Muscle of leg (tissue), 3 donors: ENCODE measurements at regions not wholly inside any gene's neighbourhood (a gene's known extent, or its start where the extent isn't known, plus 50 kb on each side); places are given as distances from the start of the nearest gene placed in this dataset.

Source experiments
- DNase-seq: peaks from one replicate; pipeline ENCODE4 v3.0.0; 2013
- H3K27ac ChIP-seq: one replicate; pipeline ENCODE4 v1.5.1; 2013; ENCODE audit warnings: mild to moderate bottlenecking, low read length, control low read depth
- H3K27me3 ChIP-seq: one replicate; pipeline ENCODE4 v1.6.1; 2013; ENCODE audit warnings: low read length; ENCODE audit not compliant: control insufficient read depth, insufficient read depth
- H3K36me3 ChIP-seq: one replicate; pipeline ENCODE4 v1.6.1; 2013; ENCODE audit warnings: low read length; ENCODE audit not compliant: control insufficient read depth, insufficient read depth
- H3K4me1 ChIP-seq: one replicate; pipeline ENCODE4 v1.6.1; 2013; ENCODE audit warnings: low read length; ENCODE audit not compliant: control insufficient read depth, insufficient read depth
- H3K4me3 ChIP-seq: one replicate; pipeline ENCODE4 v1.5.1; 2013; ENCODE audit warnings: low read length, control low read depth
- H3K9me3 ChIP-seq: replicated peaks from 2 replicates; pipeline ENCODE4 v1.6.1; 2013; ENCODE audit warnings: low read depth, low read length; ENCODE audit not compliant: control insufficient read depth
- WGBS: methylation state at CpG from one replicate; pipeline ENCODE4 v1.1.5; 2013; ENCODE audit warnings: missing lambda C conversion rate; ENCODE audit not compliant: insufficient coverage; 5-methylcytosine and 5-hydroxymethylcytosine counted together

DNA sequence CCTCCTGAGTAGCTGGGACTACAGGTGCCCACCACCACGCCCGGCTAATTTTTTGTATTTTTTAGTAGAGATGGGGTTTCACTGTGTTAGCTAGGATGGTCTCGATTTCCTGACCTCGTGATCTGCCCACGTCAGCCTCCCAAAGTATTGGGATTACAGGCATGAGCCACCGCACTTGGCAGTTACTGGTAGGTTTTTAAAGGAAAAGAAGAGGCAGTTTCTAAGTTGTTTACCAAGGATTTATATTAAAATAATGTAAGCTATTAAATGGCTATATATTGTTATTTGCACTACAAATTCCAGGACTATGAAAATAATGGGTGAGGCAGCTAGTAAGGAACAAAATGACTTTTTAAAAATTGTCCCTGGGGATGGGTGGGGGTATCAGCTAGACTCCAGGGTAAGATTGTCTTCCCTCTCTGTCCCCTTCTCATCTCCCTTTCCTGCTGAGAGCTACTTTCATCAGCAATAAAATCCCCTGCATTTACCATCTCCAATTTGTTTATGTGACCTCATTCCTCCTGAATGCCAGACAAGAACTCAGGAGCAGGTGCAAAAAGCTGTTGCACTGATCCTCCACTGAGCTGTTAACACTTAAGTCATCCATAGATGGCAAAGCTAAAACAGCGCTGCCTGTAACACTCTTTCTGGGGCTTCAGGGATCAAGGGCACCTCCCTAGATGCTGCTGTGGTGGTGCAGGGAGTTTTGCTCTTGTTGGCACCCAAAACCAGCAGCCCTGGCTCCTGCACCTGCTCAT, 165.2 kb downstream of the ZPLD1 start:
- Histone ChIP-seq H3K4me1 (no peaks in the 10 kb centered on the region), H3K27me3 (no peaks in the 10 kb centered on the region), H3K9me3 (no peaks in the 10 kb centered on the region), H3K4me3 (no peak overlapping the region), H3K27ac (no peak overlapping the region), H3K36me3 (no peaks in the 10 kb centered on the region)
- no CpG with 5 or more reads among the region's 7 CpGs for WGBS
- peak; percentile 13 for DNase-seq

DNA sequence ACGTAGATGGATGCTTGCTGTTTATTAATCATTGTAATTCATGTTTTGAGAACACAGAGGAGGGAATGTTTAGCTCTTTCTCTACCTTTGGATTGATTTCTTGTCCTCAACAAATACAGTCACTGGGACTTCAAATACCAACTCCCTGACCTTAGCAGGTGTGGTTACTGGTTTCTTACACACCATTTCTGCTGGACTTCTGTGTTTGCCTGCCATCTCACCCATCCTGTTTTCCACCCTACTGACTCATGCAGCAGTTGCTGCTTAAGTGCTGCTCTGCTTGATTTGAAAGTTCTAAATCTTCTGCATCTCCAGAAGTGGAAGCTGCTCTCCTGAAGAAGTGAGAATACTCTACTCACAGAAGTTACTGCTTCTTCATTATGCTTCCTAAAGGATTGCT, 170.3 kb downstream of the ZPLD1 start:
- no peak overlapping the region for H3K27ac ChIP-seq
- no peaks in the 10 kb centered on the region for H3K27me3 ChIP-seq
- H3K4me1 ChIP-seq = no peaks in the 10 kb centered on the region
- no peak for DNase-seq
- no peaks in the 10 kb centered on the region for H3K9me3 ChIP-seq
- no peaks in the 10 kb centered on the region for H3K36me3 ChIP-seq
- no peak overlapping the region for H3K4me3 ChIP-seq
- whole genome bisulfite sequencing = no CpG with 5 or more reads among the region's 1 CpG

- no peaks in the 10 kb centered on the region for H3K4me1 ChIP-seq
- H3K9me3 ChIP-seq = no peaks in the 10 kb centered on the region
- WGBS = no CpG with 5 or more reads among the region's 2 CpGs
- no peak overlapping the region for H3K27ac ChIP-seq
- DNase-seq = no peak
- H3K27me3 ChIP-seq = no peaks in the 10 kb centered on the region
- H3K36me3 ChIP-seq = no peaks in the 10 kb centered on the region
- H3K4me3 ChIP-seq = no peak overlapping the region
Measured at GRCh38 chr3:102608875-102609274, 174.1 kb downstream of the ZPLD1 start.

DNA sequence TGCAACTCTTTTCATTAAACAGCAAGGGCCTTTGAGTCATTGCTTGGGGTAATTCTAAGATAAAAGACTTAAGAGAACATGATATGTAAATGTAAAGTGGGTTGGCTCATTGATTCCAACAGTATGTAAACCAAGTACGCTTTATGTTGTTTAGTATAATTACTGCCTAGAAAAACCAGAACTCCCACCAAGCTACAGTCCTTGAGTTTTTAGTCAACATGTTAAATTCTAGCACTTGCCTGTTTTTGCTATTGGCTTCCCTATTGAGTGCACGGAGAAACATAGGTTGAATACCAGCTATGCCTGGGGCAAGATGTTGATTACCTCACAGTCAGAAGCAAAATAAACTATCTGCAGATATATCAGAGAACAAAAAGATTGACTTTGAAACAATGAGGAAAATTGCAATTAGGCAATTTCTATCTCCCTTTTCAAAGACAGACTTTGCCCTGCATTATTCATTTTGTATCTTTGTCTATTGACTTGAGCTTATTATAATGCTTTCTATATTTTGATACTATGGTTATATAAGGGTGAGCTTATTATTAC, 179.3 kb downstream of the ZPLD1 start:
- H3K27ac ChIP-seq = no peak overlapping the region
- DNase-seq = no peak
- H3K4me3 ChIP-seq = no peak overlapping the region
- no peaks in the 10 kb centered on the region for H3K4me1 ChIP-seq
- no peaks in the 10 kb centered on the region for H3K36me3 ChIP-seq
- WGBS = no CpG with 5 or more reads among the region's 2 CpGs
- no peaks in the 10 kb centered on the region for H3K27me3 ChIP-seq
- peaks cover 2% of the 10 kb centered on the region for H3K9me3 ChIP-seq

- Histone ChIP-seq H3K9me3 (peaks cover 2% of the 10 kb centered on the region), H3K4me1 (no peaks in the 10 kb centered on the region), H3K36me3 (no peaks in the 10 kb centered on the region), H3K27ac (no peak overlapping the region), H3K27me3 (no peaks in the 10 kb centered on the region), H3K4me3 (no peak overlapping the region)
- peak; percentile 38 for DNase-seq
- no CpG with 5 or more reads among the region's 2 CpGs for WGBS
Measured at GRCh38 chr3:102614585-102614984, 179.8 kb downstream of the ZPLD1 start.

DNA sequence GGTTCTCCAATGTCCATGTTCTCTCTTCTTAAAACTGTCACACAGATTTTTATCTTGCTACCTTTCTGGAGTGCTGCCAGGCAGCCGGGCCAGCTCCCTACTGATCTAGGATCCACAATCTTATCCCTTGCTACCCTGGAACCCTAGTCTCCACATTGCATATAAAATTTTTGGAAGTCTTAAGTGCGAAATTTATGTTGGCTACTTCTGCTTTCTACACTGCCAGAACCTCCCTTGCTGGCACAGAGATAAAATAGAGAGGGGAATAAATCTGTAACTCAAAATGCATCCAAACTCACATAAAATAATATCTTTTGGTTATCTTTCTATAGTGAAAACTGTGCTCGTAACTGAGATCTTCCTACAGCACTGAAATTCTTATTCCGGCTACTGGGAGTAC, 182.6 kb downstream of the ZPLD1 start:
- Histone ChIP-seq H3K36me3 (no peaks in the 10 kb centered on the region), H3K27ac (no peak overlapping the region), H3K9me3 (peaks cover 2% of the 10 kb centered on the region), H3K4me1 (no peaks in the 10 kb centered on the region), H3K4me3 (no peak overlapping the region), H3K27me3 (no peaks in the 10 kb centered on the region)
- WGBS = no CpG with 5 or more reads among the region's 4 CpGs
- DNase-seq = no peak

DNA sequence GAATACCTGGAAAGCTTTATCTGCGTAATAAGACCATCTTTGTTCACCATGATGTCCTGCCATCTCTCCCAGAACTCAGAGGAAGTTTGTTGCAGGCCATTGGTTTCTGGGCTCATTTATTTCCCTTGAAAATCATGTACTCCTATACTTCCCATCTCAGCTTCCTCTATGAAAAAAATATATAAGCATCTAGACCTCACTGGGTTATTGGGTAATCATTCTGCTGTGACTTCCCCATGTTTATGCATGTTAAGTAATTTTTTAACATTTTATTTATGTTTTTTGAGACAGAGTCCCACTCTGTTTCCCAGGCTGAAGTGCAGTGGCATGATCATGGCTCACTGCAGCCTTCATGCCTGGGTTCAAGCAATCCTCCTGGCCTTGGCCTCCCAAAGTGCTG, 184.5 kb downstream of the ZPLD1 start:
- Histone ChIP-seq H3K4me3 (no peak overlapping the region), H3K36me3 (no peaks in the 10 kb centered on the region), H3K27ac (no peak overlapping the region), H3K4me1 (no peaks in the 10 kb centered on the region), H3K27me3 (no peaks in the 10 kb centered on the region), H3K9me3 (peaks cover 2% of the 10 kb centered on the region)
- 88% methylated on average over 1 of the region's 1 CpG for WGBS
- no peak for DNase-seq

DNA sequence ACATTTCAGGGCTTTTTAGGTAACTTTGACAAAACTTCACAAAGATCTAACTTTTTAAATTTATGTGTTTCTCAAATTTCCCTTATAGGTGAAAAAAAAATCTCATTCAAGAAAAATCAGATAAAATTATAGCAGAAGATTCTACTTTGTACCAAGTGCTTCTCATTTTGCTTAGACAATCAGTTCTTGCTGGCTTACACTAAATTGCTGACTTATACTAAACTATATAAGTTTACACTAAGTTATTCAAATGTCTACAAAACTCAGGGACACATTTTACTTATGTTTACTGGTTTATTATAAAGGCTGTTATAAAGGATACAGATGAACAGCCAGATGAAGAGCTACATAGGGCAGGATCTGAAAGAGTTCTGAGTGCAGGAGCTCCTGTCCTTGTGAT, 195.1 kb downstream of the ZPLD1 start:
- no peak overlapping the region for H3K4me3 ChIP-seq
- H3K27me3 ChIP-seq = no peaks in the 10 kb centered on the region
- no peaks in the 10 kb centered on the region for H3K9me3 ChIP-seq
- DNase-seq = no peak
- no peaks in the 10 kb centered on the region for H3K36me3 ChIP-seq
- no peaks in the 10 kb centered on the region for H3K4me1 ChIP-seq
- H3K27ac ChIP-seq = no peak overlapping the region

DNA sequence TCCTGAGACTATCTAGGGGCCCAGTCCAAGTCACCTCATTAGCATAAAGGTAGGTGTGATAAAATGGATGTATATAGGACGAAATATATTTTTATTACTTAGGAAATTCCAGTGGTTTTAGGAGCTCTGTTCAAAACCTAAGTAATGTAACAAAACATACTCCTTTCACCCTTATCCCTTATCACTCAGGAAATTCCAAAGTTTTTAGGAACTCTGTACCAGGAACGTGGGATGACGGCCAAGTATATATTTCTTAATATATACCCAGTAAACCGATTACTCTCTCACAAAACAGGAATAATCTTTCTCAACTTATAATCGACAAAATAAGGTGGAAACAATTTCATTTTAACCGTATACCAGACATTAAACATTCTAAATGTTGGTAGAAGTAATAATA, 195.7 kb downstream of the ZPLD1 start:
- WGBS = no CpG with 5 or more reads among the region's 6 CpGs
- no peak for DNase-seq

GRCh38 chr3:102643546-102643945, 208.7 kb downstream of the ZPLD1 start:
- no peaks in the 10 kb centered on the region for H3K4me1 ChIP-seq
- H3K4me3 ChIP-seq = no peak overlapping the region
- H3K9me3 ChIP-seq = no peaks in the 10 kb centered on the region
- no peaks in the 10 kb centered on the region for H3K36me3 ChIP-seq
- no peak overlapping the region for H3K27ac ChIP-seq
- no peaks in the 10 kb centered on the region for H3K27me3 ChIP-seq
- no peak for DNase-seq
- WGBS = 60% methylated on average over 2 of the region's 4 CpGs

More for the DNA sequence above, 195.7 kb downstream of the ZPLD1 start:
- no peak overlapping the region for H3K4me3 ChIP-seq
- no peaks in the 10 kb centered on the region for H3K9me3 ChIP-seq
- H3K4me1 ChIP-seq = no peaks in the 10 kb centered on the region
- no peak overlapping the region for H3K27ac ChIP-seq
- H3K36me3 ChIP-seq = no peaks in the 10 kb centered on the region
- no peaks in the 10 kb centered on the region for H3K27me3 ChIP-seq

GRCh38 chr3:102646557-102646956, 211.7 kb downstream of the ZPLD1 start:
- no peaks in the 10 kb centered on the region for H3K9me3 ChIP-seq
- H3K4me1 ChIP-seq = no peaks in the 10 kb centered on the region
- DNase-seq = no peak
- no CpG with 5 or more reads among the region's 2 CpGs for WGBS
- H3K36me3 ChIP-seq = no peaks in the 10 kb centered on the region
- H3K27ac ChIP-seq = no peak overlapping the region
- no peak overlapping the region for H3K4me3 ChIP-seq
- H3K27me3 ChIP-seq = no peaks in the 10 kb centered on the region
